SK-N-SH treated with all-trans-retinoic acid at 6 μM for 48 hours (cell line): ENCODE measurements at regions not wholly inside any gene's neighbourhood (a gene's known extent, or its start where the extent isn't known, plus 50 kb on each side); places are given as distances from the start of the nearest gene placed in this dataset.

Experiments
- ATAC-seq: fragments of 200-7000 bp; cut with Tn5 transposase; 3 replicates; pipeline ENCODE4 v1.9.1; 2020; ENCODE audit warnings: mild to moderate bottlenecking, moderate library complexity
- ARNTL ChIP-seq: fragments of 450-650 bp; formaldehyde crosslinking; IDR thresholded peaks from 2 replicates; pipeline ENCODE4 v1.5.0; 2020; ENCODE audit warnings: low read depth, mild to moderate bottlenecking, moderate library complexity, borderline replicate concordance
- BACH2 ChIP-seq: fragments of 250-450 bp; sonication (Bioruptor Pico); IDR thresholded peaks from 2 replicates; pipeline ENCODE4 v1.9.0; 2021; ENCODE audit warnings: mild to moderate bottlenecking, borderline replicate concordance
- CREB5 ChIP-seq: fragments of 250-450 bp; sonication (Bioruptor Pico); IDR thresholded peaks from 2 replicates; pipeline ENCODE4 v1.5.1; 2020; ENCODE audit warnings: low read depth, mild to moderate bottlenecking, moderate library complexity
- CSDC2 ChIP-seq: fragments of 250-450 bp; sonication (Bioruptor Pico); IDR thresholded peaks from 2 replicates; pipeline ENCODE4 v1.5.0; 2020; ENCODE audit warnings: mild to moderate bottlenecking, moderate library complexity
- ESRRG ChIP-seq: fragments of 250-450 bp; sonication (Bioruptor Pico); IDR thresholded peaks from 2 replicates; pipeline ENCODE4 v1.6.1; 2021; ENCODE audit warnings: mild to moderate bottlenecking
- ISL1 ChIP-seq: fragments of 250-450 bp; sonication (Bioruptor Pico); IDR thresholded peaks from 2 replicates; pipeline ENCODE4 v2.1.2; 2022; ENCODE audit warnings: mild to moderate bottlenecking, moderate library complexity
- OSR1 ChIP-seq: fragments of 250-450 bp; sonication (Bioruptor Pico); IDR thresholded peaks from 2 replicates; pipeline ENCODE4 v1.8.0; 2022; ENCODE audit warnings: moderate library complexity, mild to moderate bottlenecking, inconsistent platforms
- PATZ1 ChIP-seq: fragments of 250-450 bp; sonication (Bioruptor Pico); IDR thresholded peaks from 2 replicates; pipeline ENCODE4 v1.8.0; 2020; ENCODE audit warnings: mild to moderate bottlenecking, moderate library complexity, borderline replicate concordance
- POU6F1 ChIP-seq: fragments of 250-450 bp; sonication (Bioruptor Pico); IDR thresholded peaks from 2 replicates; pipeline ENCODE4 v1.8.0; 2021; ENCODE audit warnings: low read depth, mild to moderate bottlenecking, moderate library complexity, borderline replicate concordance
- PPARA ChIP-seq: fragments of 250-450 bp; sonication (Bioruptor Pico); IDR thresholded peaks from 2 replicates; pipeline ENCODE4 v1.5.0; 2020; ENCODE audit warnings: mild to moderate bottlenecking, borderline replicate concordance
- RARB ChIP-seq: fragments of 250-450 bp; sonication (Bioruptor Pico); IDR thresholded peaks from 2 replicates; pipeline ENCODE4 v1.8.0; 2021; ENCODE audit warnings: mild to moderate bottlenecking, moderate library complexity
- SNAI2 ChIP-seq: fragments of 250-450 bp; sonication (Bioruptor Pico); IDR thresholded peaks from 2 replicates; pipeline ENCODE4 v1.5.0; 2020; ENCODE audit warnings: mild to moderate bottlenecking, moderate library complexity
- TCF4 ChIP-seq: fragments of 250-450 bp; sonication (Bioruptor Pico); IDR thresholded peaks from 2 replicates; pipeline ENCODE4 v1.8.0; 2021; ENCODE audit warnings: mild to moderate bottlenecking, moderate library complexity, borderline replicate concordance
- TOX ChIP-seq: fragments of 250-450 bp; sonication (Bioruptor Pico); IDR thresholded peaks from 2 replicates; pipeline ENCODE4 v1.8.0; 2021; ENCODE audit warnings: mild to moderate bottlenecking, moderate library complexity, borderline replicate concordance
- TSHZ2 ChIP-seq: fragments of 250-450 bp; sonication (Bioruptor Pico); IDR thresholded peaks from 2 replicates; pipeline ENCODE4 v1.5.0; 2020; ENCODE audit warnings: mild to moderate bottlenecking, moderate library complexity
- ZC3H10 ChIP-seq: fragments of 250-450 bp; sonication (Bioruptor Pico); IDR thresholded peaks from 2 replicates; pipeline ENCODE4 v1.5.1; 2021; ENCODE audit warnings: mild to moderate bottlenecking, moderate library complexity
- ZFP3 ChIP-seq: fragments of 250-450 bp; sonication (Bioruptor Pico); IDR thresholded peaks from 2 replicates; pipeline ENCODE4 v1.5.0; 2020; ENCODE audit warnings: mild to moderate bottlenecking, moderate library complexity
- ZFP30 ChIP-seq: fragments of 450-650 bp; formaldehyde crosslinking; IDR thresholded peaks from 2 replicates; pipeline ENCODE4 v1.5.0; 2022; ENCODE audit warnings: mild to moderate bottlenecking, moderate library complexity
- ZNF565 ChIP-seq: fragments of 450-650 bp; formaldehyde crosslinking; conservative IDR thresholded peaks from 2 replicates; pipeline ENCODE4 v1.5.0; 2020; ENCODE audit warnings: low read depth, mild to moderate bottlenecking, moderate library complexity
- ZNF70 ChIP-seq: fragments of 450-650 bp; formaldehyde crosslinking; IDR thresholded peaks from 2 replicates; pipeline ENCODE4 v1.5.0; 2020; ENCODE audit warnings: mild to moderate bottlenecking, moderate library complexity
- ZNF8 ChIP-seq: fragments of 450-650 bp; formaldehyde crosslinking; IDR thresholded peaks from 2 replicates; pipeline ENCODE4 v1.5.0; 2020; ENCODE audit warnings: mild to moderate bottlenecking, moderate library complexity

GRCh38 chr14:73789989-73790581, 61.5 kb upstream of the PTGR2 start:
- ATAC-seq = no peak
- TF ChIP-seq RARB (CRISPR knock-in tag) (no peak), ARNTL (CRISPR knock-in tag) (no peak), BACH2 (no peak), TCF4 (no peak), ZNF8 (CRISPR knock-in tag) (peak; percentile 58), CREB5 (CRISPR knock-in tag) (peak; percentile 53; the same call in 1 of the 2 replicates), CSDC2 (CRISPR knock-in tag) (no peak), OSR1 (CRISPR knock-in tag) (no peak), ZC3H10 (CRISPR knock-in tag) (no peak), ISL1 (CRISPR knock-in tag) (no peak)

- TF ChIP-seq PPARA (CRISPR knock-in tag) (no peak), PATZ1 (no peak), POU6F1 (CRISPR knock-in tag) (no peak), ZC3H10 (CRISPR knock-in tag) (no peak), TOX (CRISPR knock-in tag) (no peak), ESRRG (CRISPR knock-in tag) (no peak), TSHZ2 (CRISPR knock-in tag) (no peak), SNAI2 (no peak), CREB5 (CRISPR knock-in tag) (no peak), CSDC2 (CRISPR knock-in tag) (no peak), ZNF565 (no peak), ZNF70 (CRISPR knock-in tag) (no peak), ZNF8 (CRISPR knock-in tag) (no peak), ISL1 (CRISPR knock-in tag) (no peak), TCF4 (no peak), OSR1 (CRISPR knock-in tag) (no peak), ZFP3 (CRISPR knock-in tag) (no peak), BACH2 (no peak), RARB (CRISPR knock-in tag) (no peak)
- no peak for ATAC-seq
These were observed 62.7 kb upstream of the PTGR2 start for GRCh38 chr14:73788701-73789551.

- TF ChIP-seq PPARA (CRISPR knock-in tag) (no peak), OSR1 (CRISPR knock-in tag) (no peak), ZFP30 (CRISPR knock-in tag) (no peak), PATZ1 (no peak), SNAI2 (no peak), ESRRG (CRISPR knock-in tag) (no peak), POU6F1 (CRISPR knock-in tag) (no peak)
- ATAC-seq = no peak
These were observed 63.4 kb upstream of the PTGR2 start for GRCh38 chr14:73788317-73788598.
